ENCODE measurements at regions not wholly inside any gene's neighbourhood (a gene's known extent, or its start where the extent isn't known, plus 50 kb on each side); places are given as distances from the start of the nearest gene placed in this dataset.

GRCh38 chr18:47469576-47469975 is 218.1 kb upstream of the SKOR2 start:
- TF ChIP-seq CTCF (IDR thresholded peaks at IDR 0.05), result no peak
- no peak for TF ChIP-seq EP300 (IDR thresholded peaks at IDR 0.05)

Measured in tibial nerve (tissue), 4 donors.